Left renal pelvis (tissue), 4 donors: ENCODE measurements at regions not wholly inside any gene's neighbourhood (a gene's known extent, or its start where the extent isn't known, plus 50 kb on each side); places are given as distances from the start of the nearest gene placed in this dataset.

Experiments used
- DNase-seq, 4 donors: peaks; one replicate each; pipeline ENCODE4 v3.0.0-alpha.2; 2013; ENCODE audit warnings: low read depth in 4 of 4, low spot score in 3 of 4

DNA sequence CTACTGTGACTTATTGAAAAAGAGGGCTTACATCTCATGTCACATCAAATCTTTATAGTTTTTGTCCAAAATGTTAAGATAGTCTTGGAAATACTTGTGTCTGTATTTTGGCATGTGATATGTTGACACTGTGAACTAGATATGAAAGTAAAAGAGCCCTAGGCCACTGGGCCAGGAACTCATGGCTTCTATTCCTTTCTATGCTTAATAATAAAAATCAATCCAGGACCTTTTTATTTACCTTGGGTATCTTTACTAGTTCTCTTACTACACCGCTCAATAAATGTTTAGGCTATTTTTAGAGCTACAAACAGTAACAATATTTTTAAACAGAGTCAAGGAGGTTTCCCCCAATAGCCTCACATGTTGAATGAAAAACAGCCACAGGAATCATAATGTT is 348.6 kb upstream of the SLC24A2 start:
- DNase-seq: no peak

DNA sequence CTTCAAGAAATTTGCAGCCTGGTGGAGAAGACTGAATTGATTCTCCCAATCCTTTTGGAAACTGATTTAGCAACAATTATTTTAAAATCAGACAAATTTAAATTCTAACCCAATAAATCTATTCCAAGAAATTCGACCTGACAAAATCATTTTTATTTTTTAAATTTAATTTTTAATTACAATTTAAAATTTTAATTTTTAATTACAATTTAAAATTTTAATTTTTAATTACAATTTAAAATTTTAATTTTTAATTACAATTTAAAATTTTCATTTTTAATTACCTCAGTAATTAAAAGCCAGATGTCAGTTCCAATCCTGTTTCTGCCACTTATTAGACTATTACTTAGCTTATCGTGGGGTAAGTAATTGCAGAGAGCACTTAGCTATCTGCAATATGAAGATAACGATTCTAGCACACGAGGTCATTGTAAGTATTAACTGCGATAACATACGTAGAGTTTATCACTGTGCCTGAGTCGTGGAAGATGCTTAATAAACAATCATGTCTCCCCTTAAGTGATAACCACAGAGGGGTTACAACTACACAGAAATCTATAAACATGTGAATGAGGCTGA is 346.4 kb upstream of the SLC24A2 start:
- no peak for DNase-seq

DNA sequence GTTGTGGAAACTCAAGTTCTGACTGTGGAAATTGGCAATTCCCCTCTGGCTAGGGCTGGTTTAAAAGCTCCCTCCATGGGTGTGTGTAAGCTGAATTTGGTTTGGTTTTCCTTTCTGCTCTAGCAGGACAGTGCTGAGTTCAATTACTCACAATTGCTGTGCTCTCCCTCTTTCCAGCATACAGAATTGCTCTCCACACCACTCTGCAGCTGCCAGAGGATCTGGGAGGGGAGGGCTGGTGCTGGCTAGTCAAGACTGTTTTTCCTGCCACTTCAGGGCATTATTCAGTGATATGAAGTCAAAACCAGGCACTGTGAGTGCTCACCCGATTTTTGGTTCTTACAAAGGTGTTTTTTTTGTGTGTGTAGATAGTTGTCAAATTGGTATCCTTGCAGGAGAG is 336.9 kb upstream of the SLC24A2 start:
- DNase-seq: no peak

DNA sequence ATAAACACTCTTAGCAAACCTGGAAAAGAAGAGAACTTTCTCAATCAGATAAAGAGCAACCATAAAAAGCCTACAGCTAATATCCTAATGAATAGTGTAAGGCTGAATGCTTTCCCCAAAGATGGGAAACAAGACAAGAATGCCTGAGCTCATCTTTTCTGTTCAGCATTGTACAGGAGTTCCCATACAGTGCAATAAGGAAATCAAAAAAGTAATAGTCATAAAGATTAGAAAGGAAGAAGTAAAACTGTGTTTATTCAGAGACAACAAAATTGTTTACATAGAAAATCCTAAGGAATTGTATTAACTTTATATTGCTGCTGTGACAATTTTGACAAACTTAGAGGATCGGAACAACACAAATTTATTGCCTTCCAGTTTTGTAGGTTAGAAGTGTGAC is 330.7 kb upstream of the SLC24A2 start:
- no peak for DNase-seq

DNA sequence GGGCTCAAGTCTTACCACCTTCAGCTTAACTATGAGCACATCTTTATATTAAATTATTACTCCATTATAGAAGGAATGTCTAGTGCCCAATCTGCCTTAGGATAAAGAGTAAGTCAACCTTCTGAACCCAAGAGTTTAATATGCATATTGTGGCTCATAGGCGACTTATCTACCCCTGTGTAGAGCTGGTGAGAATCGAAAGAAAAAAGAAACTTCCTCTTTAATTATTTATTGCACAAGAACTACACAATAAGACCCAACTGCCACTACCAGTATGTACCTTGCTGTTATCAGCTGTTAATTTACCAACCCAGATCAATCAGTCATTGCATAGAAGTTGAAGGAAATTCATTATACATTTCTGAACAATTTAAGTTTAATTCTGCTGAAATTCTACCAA is 329.1 kb upstream of the SLC24A2 start:
- no peak for DNase-seq

DNA sequence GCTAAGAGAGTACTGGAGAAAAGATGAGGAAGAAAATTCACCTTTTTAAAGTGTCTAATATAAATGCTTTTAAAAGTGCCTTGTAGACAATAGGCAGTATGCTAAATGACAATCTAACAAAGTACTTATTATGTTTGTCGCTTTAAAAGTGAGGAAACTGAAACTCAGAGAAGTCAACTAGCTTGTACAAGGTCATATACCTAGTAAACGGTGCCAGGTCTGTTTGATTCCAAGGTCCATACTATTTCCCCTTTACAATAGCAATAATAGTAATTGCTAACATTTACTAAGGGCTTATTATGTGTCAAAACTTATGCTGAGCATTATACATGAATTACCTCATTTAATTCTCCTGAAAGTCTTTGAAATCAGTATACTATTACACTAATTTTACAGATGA is 328.6 kb upstream of the SLC24A2 start:
- DNase-seq: no peak

DNA sequence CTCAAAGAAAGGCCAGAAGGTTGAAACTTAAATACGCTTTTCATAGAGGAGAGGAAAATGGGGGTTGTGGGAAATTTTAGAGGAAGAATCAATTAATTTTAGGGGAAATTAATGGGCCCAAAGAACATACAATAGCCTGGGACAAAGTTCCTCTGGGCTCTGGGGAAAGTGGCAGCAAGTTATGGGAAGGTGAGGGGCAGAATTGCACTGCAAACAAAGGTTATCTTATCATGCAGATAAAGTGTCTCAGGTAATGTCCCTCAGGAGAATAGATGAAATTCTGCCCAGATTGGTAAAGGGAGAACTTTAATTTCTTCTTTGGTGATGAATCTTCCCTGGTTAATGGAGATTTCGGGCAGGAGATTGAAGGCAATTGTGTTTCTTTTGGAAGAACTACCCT is 326.1 kb upstream of the SLC24A2 start:
- no peak for DNase-seq

DNA sequence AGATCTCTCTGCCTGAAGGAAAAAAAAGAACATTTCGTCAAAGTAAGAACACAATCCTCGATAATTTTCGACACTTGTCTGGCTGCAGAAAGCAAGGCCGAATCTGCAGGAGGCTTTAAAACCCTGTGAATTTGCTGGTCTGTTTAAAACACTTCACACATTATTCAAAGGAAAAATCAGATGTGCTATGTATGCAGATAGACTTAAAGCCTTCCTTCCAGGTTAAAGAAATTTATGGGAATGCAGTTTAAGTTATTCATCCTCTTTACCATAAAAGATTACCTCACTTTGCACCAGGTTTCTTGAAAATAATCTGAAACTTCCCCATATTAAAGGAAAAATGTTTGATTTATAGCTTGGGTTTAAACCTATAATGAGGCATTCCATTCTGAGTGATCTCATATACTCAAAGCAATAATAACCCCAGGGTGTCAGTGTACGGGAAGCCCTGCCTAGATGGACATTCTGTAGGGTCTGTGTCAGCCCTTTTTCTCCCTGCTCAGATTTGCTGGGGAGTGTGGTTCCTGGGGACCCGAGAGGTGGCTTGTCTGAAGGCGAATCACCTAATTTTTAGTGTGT is 323.5 kb upstream of the SLC24A2 start:
- DNase-seq: no peak

DNA sequence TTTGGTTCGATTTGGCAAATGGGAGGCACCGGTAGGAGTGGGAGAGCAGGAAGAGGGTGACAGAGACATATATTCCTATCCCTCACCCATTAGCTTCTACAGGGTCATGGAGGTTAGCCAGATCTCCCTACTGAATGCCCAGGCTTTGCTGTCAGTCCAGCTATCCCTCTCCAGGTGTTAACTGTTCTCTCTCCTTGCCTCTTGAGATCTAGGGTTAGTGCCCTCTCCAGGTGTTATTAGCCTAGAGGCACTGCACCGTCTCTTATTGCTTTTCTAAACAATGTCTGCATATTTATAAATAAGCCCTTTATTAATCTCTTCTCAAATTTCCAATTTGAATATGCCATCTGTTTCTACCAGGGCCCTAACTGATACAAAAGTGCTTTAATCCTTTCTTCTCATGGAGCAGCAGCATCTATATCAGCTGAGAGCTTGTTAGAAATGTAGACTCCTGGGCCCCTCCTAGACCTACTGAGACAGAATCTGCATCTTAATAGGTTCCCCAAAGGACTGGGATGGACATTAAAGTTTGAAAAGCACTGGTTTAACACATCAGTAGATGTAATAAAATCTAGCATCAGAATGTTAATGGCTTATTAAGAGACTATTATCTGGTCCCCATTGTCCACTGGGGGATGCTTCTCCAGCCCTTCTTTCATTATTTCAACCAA is 322.5 kb upstream of the SLC24A2 start:
- no peak for DNase-seq

DNA sequence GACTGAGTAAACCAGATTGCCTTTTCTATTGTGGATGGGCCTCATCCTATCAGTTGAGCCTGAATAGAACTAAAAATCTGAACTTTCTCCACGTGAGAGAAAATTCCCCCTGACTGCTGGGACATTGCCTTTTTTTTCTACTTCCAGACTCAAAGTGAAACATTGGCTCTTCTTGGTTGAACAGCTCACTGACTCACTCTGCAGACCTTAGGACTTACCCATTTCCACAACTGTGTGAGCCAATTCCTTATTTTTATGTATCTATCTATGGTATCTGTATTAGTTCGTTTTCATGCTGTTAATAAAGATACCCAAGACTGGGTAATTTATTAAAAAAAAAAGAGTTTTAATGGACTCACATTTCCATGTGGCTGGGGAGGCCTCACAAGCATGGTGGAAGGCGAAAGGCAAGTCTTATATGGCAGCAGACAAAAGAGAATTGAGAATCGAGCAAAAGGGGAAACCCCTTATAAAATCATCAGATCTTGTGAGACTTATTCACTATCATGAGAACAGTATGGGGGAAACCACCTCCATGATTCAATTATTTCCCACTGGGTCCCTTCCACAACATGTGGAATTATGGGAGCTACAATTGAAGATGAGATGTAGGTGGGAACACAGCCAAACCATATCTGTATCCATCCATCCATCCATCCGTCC is 306.7 kb upstream of the SLC24A2 start:
- no peak for DNase-seq

DNA sequence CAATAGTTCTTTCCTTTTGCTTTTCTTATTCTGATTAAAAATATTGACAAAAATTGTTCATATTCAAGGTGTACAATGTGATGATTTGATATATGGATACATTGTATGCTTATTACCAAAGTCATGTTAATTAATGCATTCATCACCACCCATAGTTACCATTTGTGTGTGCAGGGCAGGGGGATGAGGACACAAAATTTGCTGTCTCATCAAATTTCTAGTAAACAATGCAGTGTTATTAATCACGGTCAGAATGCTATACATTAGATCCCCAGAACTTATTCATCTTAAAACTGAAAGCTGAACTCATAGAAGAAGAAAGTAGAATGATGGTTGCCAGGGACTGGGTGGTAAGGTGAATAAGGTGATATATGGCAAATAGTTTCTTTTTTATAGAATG is 303.7 kb upstream of the SLC24A2 start:
- no peak for DNase-seq

DNA sequence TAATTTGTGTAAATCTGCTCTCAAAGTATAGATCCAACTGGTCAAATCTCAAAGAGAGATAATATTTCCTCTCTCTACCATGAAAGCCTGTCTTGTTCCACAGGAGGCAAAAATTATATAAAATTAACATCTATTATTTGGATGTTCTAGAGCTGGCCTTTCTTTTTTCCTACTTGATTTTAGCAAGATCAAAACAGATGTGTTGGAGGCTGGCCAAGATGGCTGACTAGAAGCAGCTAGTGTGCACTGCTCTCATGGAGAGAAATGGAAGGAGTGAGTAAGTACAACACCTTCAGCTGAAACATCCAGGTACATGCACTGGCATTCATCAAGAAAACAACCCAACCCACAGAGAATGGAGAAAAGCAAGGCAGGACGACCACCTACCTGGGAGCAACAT is 298.6 kb upstream of the SLC24A2 start:
- DNase-seq: no peak

DNA sequence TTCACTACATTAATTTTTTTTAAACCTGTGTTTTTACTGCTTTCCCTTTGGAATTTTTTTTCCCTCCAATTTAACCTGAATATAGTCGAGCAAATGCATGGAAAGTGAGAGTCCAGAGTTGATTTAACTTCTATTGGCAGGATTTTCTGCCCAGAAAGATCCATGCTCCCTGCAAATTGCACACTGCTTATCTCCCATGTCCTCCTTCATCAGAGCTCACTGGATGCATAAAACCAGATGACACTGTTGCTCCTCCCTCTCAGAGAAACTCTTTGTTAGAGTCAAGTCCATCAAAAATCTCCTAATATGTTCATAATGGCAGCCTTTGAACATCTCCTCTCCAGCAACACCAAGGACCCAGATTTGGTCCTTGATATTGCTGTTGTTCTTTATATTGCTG is 297.0 kb upstream of the SLC24A2 start:
- DNase-seq: no peak

DNA sequence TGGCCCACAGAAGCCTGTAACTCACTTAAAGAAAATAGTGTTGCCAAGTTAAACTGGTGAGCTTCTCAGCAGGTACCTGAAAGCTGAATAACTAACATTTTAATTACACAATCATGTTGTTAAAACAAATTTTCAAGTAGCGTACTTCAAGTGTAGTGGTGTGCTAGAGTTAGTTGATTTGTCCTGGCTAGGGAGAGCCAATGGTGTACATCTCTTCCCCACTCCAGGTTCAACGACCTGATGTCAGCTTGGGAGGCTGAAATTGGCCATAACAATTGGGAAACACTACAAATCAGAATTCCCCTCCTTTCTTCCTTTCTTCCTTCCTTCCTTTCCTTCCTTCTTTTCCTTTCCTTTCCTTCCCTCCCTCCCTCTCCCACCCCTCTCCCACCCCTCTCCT is 295.3 kb upstream of the SLC24A2 start:
- no peak for DNase-seq

DNA sequence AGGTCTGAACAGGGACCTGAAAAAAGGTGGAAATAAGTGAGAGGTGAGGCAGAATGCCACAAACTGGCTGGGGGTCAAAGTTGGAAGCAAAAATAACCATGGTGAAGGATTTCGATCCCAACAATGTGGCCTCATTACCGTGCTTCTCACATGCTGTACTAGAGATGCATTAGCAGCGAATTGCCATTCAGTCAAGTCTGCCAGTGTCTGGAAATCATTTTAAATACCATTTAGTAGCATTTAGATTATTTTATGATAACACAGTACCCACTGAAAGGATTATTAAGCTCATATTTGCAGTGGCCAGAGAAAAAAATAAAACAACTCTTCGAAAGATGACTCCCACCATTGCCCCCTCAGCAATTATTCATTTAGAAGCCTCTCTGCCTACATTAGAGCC is 294.6 kb upstream of the SLC24A2 start:
- no peak for DNase-seq

DNA sequence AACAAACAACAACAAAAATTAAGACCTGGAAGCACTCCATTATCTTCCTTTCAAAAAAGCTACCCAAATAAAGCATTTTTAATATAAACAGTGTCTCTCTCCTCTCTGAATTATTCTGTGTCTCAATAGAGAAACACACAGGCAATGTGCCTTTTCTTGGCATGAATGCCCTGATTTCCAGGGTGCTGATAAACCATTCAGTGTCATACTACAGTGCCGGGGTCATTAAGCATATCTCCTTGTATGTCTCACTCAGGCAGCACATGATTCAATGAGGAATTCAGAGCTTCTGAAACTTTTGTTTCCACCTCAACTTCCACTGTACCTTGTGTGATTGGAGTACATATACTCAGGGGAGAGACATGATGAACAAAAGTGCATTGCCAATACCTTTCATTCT is 294.0 kb upstream of the SLC24A2 start:
- DNase-seq: no peak

DNA sequence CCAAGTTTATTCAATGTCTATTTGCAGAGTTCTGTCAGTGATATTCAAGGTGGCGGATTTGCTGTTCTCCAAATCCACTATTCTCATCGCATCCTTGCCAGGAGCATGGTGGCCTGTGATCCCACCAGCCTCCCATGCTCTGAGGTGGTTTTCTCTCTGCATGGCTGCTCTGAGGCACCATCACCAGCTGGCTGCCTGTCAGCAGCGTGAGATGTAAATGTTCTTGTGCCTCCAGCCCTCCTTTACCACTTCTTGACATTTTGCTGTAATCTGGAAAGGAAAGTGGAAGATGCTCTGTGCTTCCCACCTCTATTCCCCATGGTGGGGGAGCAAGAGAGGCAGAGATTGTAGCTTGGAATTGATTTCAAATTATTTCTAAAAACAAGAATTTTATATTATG is 293.6 kb upstream of the SLC24A2 start:
- DNase-seq: no peak

DNA sequence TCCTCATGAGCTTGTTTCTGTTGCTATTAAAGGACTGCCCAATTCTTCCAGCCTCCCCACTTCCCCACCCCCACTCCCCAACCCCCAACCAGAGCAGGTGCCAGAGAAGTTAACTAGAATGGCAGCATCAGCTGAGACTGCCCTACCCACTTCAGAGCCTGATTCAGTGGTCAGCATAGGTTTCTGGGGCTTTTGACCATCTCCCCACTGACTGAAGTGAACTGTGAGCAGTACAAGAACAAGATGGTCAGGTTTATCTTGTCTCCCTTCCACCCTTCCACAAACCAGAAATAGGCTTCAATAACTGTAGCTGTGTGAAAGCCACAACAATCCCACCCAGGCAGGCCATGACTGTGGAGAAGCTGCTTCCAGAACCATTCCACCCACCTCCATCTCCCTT is 289.4 kb upstream of the SLC24A2 start:
- DNase-seq: no peak

DNA sequence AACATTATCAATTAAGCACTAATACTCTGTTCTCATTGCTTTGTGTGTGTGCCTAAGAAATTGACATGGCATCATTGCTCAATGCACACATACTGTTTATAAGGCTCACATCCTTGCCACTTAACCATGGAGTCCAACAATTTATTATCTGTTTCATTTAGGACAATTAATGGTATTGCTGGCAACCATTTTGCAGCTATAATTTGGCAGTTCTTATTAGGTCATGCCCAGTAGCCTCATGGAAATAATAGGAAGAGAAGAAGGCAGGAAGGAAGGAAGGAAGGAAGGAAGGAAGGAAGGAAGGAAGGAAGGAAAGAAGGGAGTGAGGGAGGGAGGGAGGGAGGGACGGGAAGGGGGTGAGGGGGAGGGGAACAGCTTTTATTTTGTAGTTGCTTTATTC is 285.5 kb upstream of the SLC24A2 start:
- no peak for DNase-seq

DNA sequence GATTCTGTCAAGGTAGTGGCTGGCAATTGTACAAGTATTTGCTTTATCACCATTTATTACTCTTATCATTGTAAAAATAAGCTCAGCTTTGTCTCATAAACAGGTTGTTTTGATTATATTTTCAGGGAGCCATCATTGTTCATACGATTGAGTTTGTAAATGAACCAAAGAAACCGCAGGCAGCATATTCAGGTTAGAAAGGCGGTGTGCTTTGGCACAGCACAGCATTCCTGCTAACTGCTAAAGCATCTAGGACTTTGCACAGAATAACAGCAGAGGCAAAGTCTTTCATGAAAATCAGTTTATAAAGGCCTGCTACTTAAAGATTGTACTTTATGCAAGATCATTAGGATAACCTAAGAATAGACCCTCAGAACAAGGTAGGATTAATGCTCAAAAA is 281.5 kb upstream of the SLC24A2 start:
- DNase-seq: no peak

DNA sequence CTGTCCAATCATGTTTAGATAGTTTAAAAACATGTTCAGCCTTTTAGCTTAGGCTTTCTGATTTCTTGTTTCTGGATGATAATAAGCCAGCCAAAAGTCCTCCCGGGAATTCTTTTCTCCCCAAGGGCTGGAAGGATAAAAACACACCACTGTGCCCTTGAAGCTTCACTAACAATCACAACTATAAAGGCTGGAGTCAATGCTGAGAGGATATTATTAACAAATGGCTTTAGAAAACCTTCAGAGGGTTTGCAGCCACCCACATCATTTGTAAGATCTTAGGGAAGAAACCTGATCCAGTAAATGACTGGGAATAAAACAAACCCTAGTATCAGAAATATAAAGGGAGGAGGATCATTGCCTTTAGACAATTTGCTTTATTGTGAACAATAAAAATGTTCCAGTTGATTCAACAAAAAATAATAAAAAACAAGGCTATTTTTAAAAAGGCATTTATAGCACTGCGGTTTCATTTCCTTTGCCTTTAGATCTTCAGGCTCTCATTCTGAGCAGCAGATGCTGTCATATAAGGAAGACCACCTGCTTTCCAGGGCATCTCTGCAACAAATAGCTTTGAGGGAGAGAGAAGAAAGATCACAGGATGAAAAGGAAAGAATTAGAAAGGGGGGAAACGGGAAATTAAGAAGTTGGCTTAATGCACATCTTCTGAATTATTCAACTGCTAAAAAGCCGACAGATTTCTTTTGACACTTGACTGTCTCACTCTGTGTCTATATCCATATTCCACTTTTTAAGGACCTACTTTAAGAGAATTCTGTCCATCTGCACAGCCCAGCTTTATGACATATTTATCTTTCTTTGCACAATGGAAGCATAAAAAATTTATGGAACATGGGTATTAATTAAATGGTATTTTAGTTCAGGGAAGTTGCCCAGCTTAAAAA is 277.2 kb upstream of the SLC24A2 start:
- no peak for DNase-seq
